OCI-LY7 (cell line): ENCODE measurements at regions not wholly inside any gene's neighbourhood (a gene's known extent, or its start where the extent isn't known, plus 50 kb on each side); places are given as distances from the start of the nearest gene placed in this dataset.

Experiments used
- CTCF ChIP-seq: fragments of 200-600 bp; sonication (generic); conservative IDR thresholded peaks from 2 replicates; pipeline ENCODE4 v1.5.1; 2014; ENCODE audit warnings: mild to moderate bottlenecking, antibody characterized with exemption, low read length, moderate library complexity, mixed read lengths
- EZH2phosphoT487 ChIP-seq: fragments of 200-600 bp; sonication (generic); IDR thresholded peaks from 2 replicates; pipeline ENCODE4 v1.6.1; 2018; ENCODE audit warnings: low read depth, borderline replicate concordance, mild to moderate bottlenecking, mixed run types, antibody characterized with exemption, low read length, moderate library complexity, mixed read lengths

- no peak for TF ChIP-seq CTCF
- no peak for TF ChIP-seq EZH2phosphoT487
Observed at GRCh38 chr7:34417781-34418180, 240.2 kb upstream of the NPSR1 start.
